ENCODE measurements at regions not wholly inside any gene's neighbourhood (a gene's known extent, or its start where the extent isn't known, plus 50 kb on each side); places are given as distances from the start of the nearest gene placed in this dataset.

GRCh38 chr5:130479045-130479804 lies 575.0 kb downstream of the CHSY3 start:
- Mint-ChIP-seq H3K4me3 (no peak overlapping the region), H3K27ac (no peak overlapping the region), H3K4me1 (no peaks in the 10 kb centered on the region), H3K27me3 (ENCODE audit: low read depth in 2 of 2) (no peaks in the 10 kb centered on the region), H3K36me3 (no peaks in the 10 kb centered on the region), H3K9me3 (peaks cover 8 to 12% of the 10 kb centered on the region in 2 donors)
- 84% methylated on average over 9 of the region's 9 CpGs for WGBS (ENCODE audit: insufficient coverage)
- Histone ChIP-seq H3K4me1 (ENCODE audit: control insufficient read depth, insufficient read depth, low read length) (no peaks in the 10 kb centered on the region), H3K27ac (ENCODE audit: low read length) (no peak overlapping the region), H3K36me3 (ENCODE audit: control insufficient read depth, insufficient read depth, low read length) (no peaks in the 10 kb centered on the region), H3K27me3 (ENCODE audit: control insufficient read depth, insufficient read depth, low read length) (no peaks in the 10 kb centered on the region), H3K4me3 (ENCODE audit: low read length) (no peak overlapping the region), H3K9me3 (ENCODE audit: control insufficient read depth, insufficient read depth, low read length) (peaks cover 2% of the 10 kb centered on the region)
- ATAC-seq (no peak), DNase-seq (no peak)
- no peak for TF ChIP-seq CTCF (IDR thresholded peaks at IDR 0.05)
- intact Hi-C loops (cut with micrococcal nuclease) = no loop called here

GRCh38 chr5:130476325-130476724 lies 572.1 kb downstream of the CHSY3 start:
- WGBS (ENCODE audit: insufficient coverage) = 91% methylated on average over 6 of the region's 6 CpGs
- H3K27ac ChIP-seq (ENCODE audit: low read length) = no peak overlapping the region

GRCh38 chr5:130462516-130462915 lies 558.3 kb downstream of the CHSY3 start:
- no peak overlapping the region for H3K4me3 ChIP-seq (ENCODE audit: low read length)
- no CpG with 5 or more reads among the region's 1 CpG for WGBS (ENCODE audit: insufficient coverage)
- Mint-ChIP-seq H3K36me3 (no peaks in the 10 kb centered on the region), H3K4me3 (no peak overlapping the region), H3K27me3 (ENCODE audit: low read depth in 2 of 2) (no peaks in the 10 kb centered on the region), H3K9me3 (peaks cover 8 to 9% of the 10 kb centered on the region in 2 donors), H3K27ac (no peak overlapping the region), H3K4me1 (no peaks in the 10 kb centered on the region)
- no peak for DNase-seq
- peaks cover 7% of the 10 kb centered on the region for H3K9me3 ChIP-seq (ENCODE audit: control insufficient read depth, insufficient read depth, low read length)
- H3K27ac ChIP-seq (ENCODE audit: low read length) = no peak overlapping the region
- no peaks in the 10 kb centered on the region for H3K36me3 ChIP-seq (ENCODE audit: control insufficient read depth, insufficient read depth, low read length)
- no peak for ATAC-seq
- no peaks in the 10 kb centered on the region for H3K4me1 ChIP-seq (ENCODE audit: control insufficient read depth, insufficient read depth, low read length)
- H3K27me3 ChIP-seq (ENCODE audit: control insufficient read depth, insufficient read depth, low read length) = peaks cover 2% of the 10 kb centered on the region
- intact Hi-C loops (cut with micrococcal nuclease) = no loop called here
- no peak for TF ChIP-seq CTCF (IDR thresholded peaks at IDR 0.05)

More at GRCh38 chr5:130476325-130476724, 572.1 kb downstream of the CHSY3 start:
- H3K4me3 ChIP-seq (ENCODE audit: low read length) = no peak overlapping the region
- H3K9me3 ChIP-seq (ENCODE audit: control insufficient read depth, insufficient read depth, low read length) = peaks cover 2% of the 10 kb centered on the region
- H3K4me1 ChIP-seq (ENCODE audit: control insufficient read depth, insufficient read depth, low read length) = no peaks in the 10 kb centered on the region
- Mint-ChIP-seq H3K36me3 (no peaks in the 10 kb centered on the region), H3K9me3 (peaks cover 9 to 18% of the 10 kb centered on the region in 2 donors), H3K4me1 (no peaks in the 10 kb centered on the region), H3K4me3 (no peak overlapping the region), H3K27me3 (ENCODE audit: low read depth in 2 of 2) (no peaks in the 10 kb centered on the region), H3K27ac (no peak overlapping the region)
- no peak for ATAC-seq
- TF ChIP-seq CTCF (IDR thresholded peaks at IDR 0.05) = no peak
- intact Hi-C loops (cut with micrococcal nuclease) = no loop called here
- no peaks in the 10 kb centered on the region for H3K36me3 ChIP-seq (ENCODE audit: control insufficient read depth, insufficient read depth, low read length)
- DNase-seq = no peak
- H3K27me3 ChIP-seq (ENCODE audit: control insufficient read depth, insufficient read depth, low read length) = no peaks in the 10 kb centered on the region

GRCh38 chr5:130455175-130455574 lies 550.9 kb downstream of the CHSY3 start:
- DNase-seq (no peak), ATAC-seq (no peak)
- H3K9me3 Mint-ChIP-seq = peaks cover 16 to 19% of the 10 kb centered on the region in 2 donors
- Histone ChIP-seq H3K27me3 (ENCODE audit: control insufficient read depth, insufficient read depth, low read length) (no peaks in the 10 kb centered on the region), H3K27ac (ENCODE audit: low read length) (no peak overlapping the region), H3K36me3 (ENCODE audit: control insufficient read depth, insufficient read depth, low read length) (no peaks in the 10 kb centered on the region), H3K4me1 (ENCODE audit: control insufficient read depth, insufficient read depth, low read length) (no peaks in the 10 kb centered on the region), H3K9me3 (ENCODE audit: control insufficient read depth, insufficient read depth, low read length) (peaks cover 3% of the 10 kb centered on the region), H3K4me3 (ENCODE audit: low read length) (no peak overlapping the region)
- H3K36me3 Mint-ChIP-seq = no peaks in the 10 kb centered on the region
- H3K27me3 Mint-ChIP-seq (ENCODE audit: low read depth in 2 of 2) = no peaks in the 10 kb centered on the region
- WGBS (ENCODE audit: insufficient coverage) = 67% methylated on average over 1 of the region's 2 CpGs
- no peak overlapping the region for H3K27ac Mint-ChIP-seq
- no peak for TF ChIP-seq CTCF (IDR thresholded peaks at IDR 0.05)
- H3K4me3 Mint-ChIP-seq = no peak overlapping the region
- no peaks in the 10 kb centered on the region for H3K4me1 Mint-ChIP-seq
- intact Hi-C loops (cut with micrococcal nuclease) = no loop called here

All from natural killer cell (primary cell).